Chondrocyte (in vitro differentiated cells): ENCODE measurements at regions not wholly inside any gene's neighbourhood (a gene's known extent, or its start where the extent isn't known, plus 50 kb on each side); places are given as distances from the start of the nearest gene placed in this dataset.

Source experiments
- DNase-seq: peaks from one replicate; pipeline ENCODE4 v3.0.0; 2021; ENCODE audit warnings: mixed read lengths, low spot score
- H3K27ac Mint-ChIP-seq: one replicate; pipeline ENCODE4 v1.8.0; 2021; ENCODE audit warnings: mild to moderate bottlenecking, moderate library complexity, mixed read lengths; ENCODE audit not compliant: unreplicated experiment
- H3K27me3 Mint-ChIP-seq: 2 replicates; pipeline ENCODE4 v1.8.0; 2021; ENCODE audit warnings: low read depth, mixed read lengths
- H3K36me3 Mint-ChIP-seq: 2 replicates; pipeline ENCODE4 v1.8.0; 2021; ENCODE audit warnings: low read depth, mixed read lengths
- H3K4me1 Mint-ChIP-seq: 2 replicates; pipeline ENCODE4 v1.8.0; 2021; ENCODE audit warnings: low read depth, mild to moderate bottlenecking, mixed read lengths
- H3K4me3 Mint-ChIP-seq: one replicate; pipeline ENCODE4 v1.8.0; 2021; ENCODE audit warnings: mild to moderate bottlenecking, moderate library complexity, mixed read lengths; ENCODE audit not compliant: unreplicated experiment
- H3K9me3 Mint-ChIP-seq: 2 replicates; pipeline ENCODE4 v1.8.0; 2021; ENCODE audit warnings: low read depth, mixed read lengths
- TF ChIP-seq, protein P1 (sequence below): fragments of 200-600 bp; sonication (generic); IDR thresholded peaks from 2 replicates; pipeline ENCODE4 v1.5.0; 2021; ENCODE audit warnings: antibody characterized with exemption, mild to moderate bottlenecking, moderate library complexity

DNA sequence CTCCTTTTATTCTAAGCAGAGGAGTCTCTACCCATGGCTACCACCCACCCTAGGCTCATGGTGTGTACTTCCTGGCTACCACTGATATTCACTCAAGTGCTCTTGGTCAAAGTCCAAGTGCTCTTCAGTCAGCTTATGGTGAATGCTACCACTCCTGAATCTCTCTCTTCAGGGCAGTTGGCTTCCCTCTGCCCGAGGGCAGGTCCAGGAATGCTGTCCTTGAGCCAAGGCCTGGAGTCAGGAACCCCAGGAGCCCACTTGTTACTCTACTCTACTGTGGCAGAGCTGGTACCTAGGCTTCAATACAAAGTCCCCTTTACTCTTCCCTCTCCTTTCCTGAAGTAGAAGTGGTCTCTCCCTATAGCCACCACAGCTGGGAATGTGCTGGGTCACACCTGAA lies 226.0 kb downstream of the DIPK2A start:
- TF ChIP-seq, protein P1, sequence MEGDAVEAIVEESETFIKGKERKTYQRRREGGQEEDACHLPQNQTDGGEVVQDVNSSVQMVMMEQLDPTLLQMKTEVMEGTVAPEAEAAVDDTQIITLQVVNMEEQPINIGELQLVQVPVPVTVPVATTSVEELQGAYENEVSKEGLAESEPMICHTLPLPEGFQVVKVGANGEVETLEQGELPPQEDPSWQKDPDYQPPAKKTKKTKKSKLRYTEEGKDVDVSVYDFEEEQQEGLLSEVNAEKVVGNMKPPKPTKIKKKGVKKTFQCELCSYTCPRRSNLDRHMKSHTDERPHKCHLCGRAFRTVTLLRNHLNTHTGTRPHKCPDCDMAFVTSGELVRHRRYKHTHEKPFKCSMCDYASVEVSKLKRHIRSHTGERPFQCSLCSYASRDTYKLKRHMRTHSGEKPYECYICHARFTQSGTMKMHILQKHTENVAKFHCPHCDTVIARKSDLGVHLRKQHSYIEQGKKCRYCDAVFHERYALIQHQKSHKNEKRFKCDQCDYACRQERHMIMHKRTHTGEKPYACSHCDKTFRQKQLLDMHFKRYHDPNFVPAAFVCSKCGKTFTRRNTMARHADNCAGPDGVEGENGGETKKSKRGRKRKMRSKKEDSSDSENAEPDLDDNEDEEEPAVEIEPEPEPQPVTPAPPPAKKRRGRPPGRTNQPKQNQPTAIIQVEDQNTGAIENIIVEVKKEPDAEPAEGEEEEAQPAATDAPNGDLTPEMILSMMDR = no peak
- Mint-ChIP-seq H3K27me3 (no peaks in the 10 kb centered on the region), H3K36me3 (peaks cover 14% of the 10 kb centered on the region), H3K4me3 (no peak overlapping the region), H3K27ac (no peak overlapping the region), H3K4me1 (no peaks in the 10 kb centered on the region), H3K9me3 (peaks cover 24% of the 10 kb centered on the region)
- no peak for DNase-seq

DNA sequence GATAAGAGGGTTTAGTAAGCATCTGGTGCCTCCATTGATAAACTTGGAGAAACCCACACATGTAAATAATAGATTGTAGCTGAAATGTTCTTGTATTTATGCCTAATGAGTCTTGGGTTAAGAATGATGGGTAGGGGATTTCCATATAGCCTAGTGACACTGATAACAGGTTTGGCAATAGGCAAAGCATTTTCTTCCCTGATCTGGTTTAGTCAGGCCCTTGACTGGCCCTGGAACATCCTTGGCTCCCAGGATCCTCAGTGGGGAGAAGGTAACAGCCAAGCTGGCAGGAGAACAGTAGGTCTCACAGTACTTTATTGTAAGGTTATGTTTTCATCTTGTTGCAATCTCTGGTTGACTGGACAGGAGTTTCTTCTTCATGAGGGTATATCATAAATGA lies 228.4 kb downstream of the DIPK2A start:
- no peak overlapping the region for H3K4me3 Mint-ChIP-seq

DNA sequence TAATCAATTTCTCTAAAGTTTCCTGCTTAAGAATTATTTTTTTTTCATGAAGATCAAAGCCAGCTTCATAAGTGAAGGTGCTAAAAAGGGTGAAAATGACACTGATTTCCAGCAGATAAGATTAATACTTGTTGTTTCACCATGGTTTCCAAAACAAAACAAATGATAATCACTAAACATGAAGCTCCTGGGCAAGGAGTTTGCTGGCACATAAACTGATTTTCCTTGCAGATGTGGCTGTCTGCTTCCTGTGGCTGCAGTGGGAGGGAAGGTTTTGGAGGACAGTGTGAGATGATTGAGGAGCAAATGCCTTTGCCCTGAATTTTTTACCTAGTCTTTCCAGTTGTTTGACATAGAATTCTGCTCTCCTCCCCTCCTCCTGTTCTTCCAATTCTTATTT lies 228.8 kb downstream of the DIPK2A start:
- no peak for DNase-seq
- TF ChIP-seq, protein P1 = no peak
- Mint-ChIP-seq H3K36me3 (no peaks in the 10 kb centered on the region), H3K27me3 (no peaks in the 10 kb centered on the region), H3K9me3 (no peaks in the 10 kb centered on the region), H3K4me3 (no peak overlapping the region), H3K4me1 (no peaks in the 10 kb centered on the region), H3K27ac (no peak overlapping the region)

More for the DNA sequence above, 228.4 kb downstream of the DIPK2A start:
- no peak for DNase-seq
- Mint-ChIP-seq H3K27ac (no peak overlapping the region), H3K36me3 (peaks cover 2% of the 10 kb centered on the region), H3K9me3 (peaks cover 2% of the 10 kb centered on the region), H3K27me3 (no peaks in the 10 kb centered on the region), H3K4me1 (no peaks in the 10 kb centered on the region)
- TF ChIP-seq, protein P1 = no peak

DNA sequence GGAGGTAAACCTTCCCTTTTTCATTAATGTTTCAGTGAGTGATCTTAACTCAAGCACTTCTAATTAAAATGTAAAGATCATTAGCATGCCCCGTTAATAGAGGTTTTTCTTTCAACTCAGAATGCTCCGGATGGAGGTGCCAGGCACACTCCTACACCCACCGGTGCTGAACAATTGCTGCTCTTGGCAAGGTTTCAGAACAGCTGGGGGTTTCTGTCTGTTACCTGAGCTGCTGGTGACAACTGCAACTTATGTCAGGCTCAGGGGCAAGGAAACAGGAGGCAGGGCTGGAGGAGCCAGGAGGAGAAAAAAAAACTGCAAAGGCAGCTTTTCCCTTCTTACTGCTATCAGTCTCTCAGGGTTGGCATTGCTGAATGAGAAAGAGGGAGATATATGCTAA lies 250.1 kb downstream of the DIPK2A start:
- H3K4me3 Mint-ChIP-seq = no peak overlapping the region
- H3K9me3 Mint-ChIP-seq = no peaks in the 10 kb centered on the region
- no peaks in the 10 kb centered on the region for H3K4me1 Mint-ChIP-seq
- TF ChIP-seq, protein P1 = no peak
- no peak for DNase-seq
- H3K27me3 Mint-ChIP-seq = no peaks in the 10 kb centered on the region
- H3K27ac Mint-ChIP-seq = no peak overlapping the region
- no peaks in the 10 kb centered on the region for H3K36me3 Mint-ChIP-seq

DNA sequence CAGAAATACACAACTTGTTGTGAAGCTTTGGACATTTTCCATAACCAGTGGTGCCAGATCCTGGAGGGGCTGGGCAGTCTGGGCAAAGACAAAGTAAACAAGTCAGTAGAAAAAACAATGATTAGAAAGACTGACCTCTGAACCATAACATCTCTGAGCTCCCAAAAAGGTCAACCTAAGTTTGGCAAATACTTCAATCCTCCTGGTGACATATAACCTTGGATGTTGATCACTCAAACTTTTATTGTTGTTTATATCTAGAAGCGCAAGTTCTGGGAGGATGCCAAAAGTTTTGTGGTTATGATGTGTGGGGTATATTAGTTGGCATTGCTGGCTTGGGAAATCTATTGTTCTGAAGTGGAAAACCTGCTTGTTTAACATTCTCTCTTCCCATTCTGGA lies 257.7 kb downstream of the DIPK2A start:
- no peak overlapping the region for H3K4me3 Mint-ChIP-seq
- H3K27me3 Mint-ChIP-seq = no peaks in the 10 kb centered on the region
- DNase-seq = no peak
- peaks cover 3% of the 10 kb centered on the region for H3K4me1 Mint-ChIP-seq
- H3K9me3 Mint-ChIP-seq = peaks cover 3% of the 10 kb centered on the region
- H3K27ac Mint-ChIP-seq = no peak overlapping the region
- TF ChIP-seq, protein P1 = no peak
- no peaks in the 10 kb centered on the region for H3K36me3 Mint-ChIP-seq
